ENCODE measurements at regions not wholly inside any gene's neighbourhood (a gene's known extent, or its start where the extent isn't known, plus 50 kb on each side); places are given as distances from the start of the nearest gene placed in this dataset.

GRCh38 chr7:98467570-98468312, 66.9 kb upstream of the BAIAP2L1 start:
- DNase-seq = no peak

GRCh38 chr7:98465022-98465421, 64.1 kb upstream of the BAIAP2L1 start:
- DNase-seq = no peak

- DNase-seq = peak in 17 of 56 donors; percentile 2 to 52 (median 10)
Observed at GRCh38 chr7:98464558-98464940, 63.7 kb upstream of the BAIAP2L1 start.

- peak in 2 of 56 donors; percentile 13 to 17 for DNase-seq
Observed at GRCh38 chr7:98463837-98464557, 63.1 kb upstream of the BAIAP2L1 start.

GRCh38 chr7:98462911-98463633, 62.2 kb upstream of the BAIAP2L1 start:
- DNase-seq = peak in 7 of 56 donors; percentile 1 to 26 (median 12)

- no peak for DNase-seq
Observed at GRCh38 chr7:98460902-98461301, 60.0 kb upstream of the BAIAP2L1 start.

- no peak for DNase-seq
Observed at GRCh38 chr7:98459529-98459928, 58.6 kb upstream of the BAIAP2L1 start.

GRCh38 chr7:98458090-98458875, 57.4 kb upstream of the BAIAP2L1 start:
- DNase-seq = no peak

- DNase-seq = no peak
Observed at GRCh38 chr7:98456866-98457265, 56.0 kb upstream of the BAIAP2L1 start.

GRCh38 chr7:98452791-98453190, 51.9 kb upstream of the BAIAP2L1 start:
- DNase-seq = no peak
